Myocyte (in vitro differentiated cells): ENCODE measurements at regions not wholly inside any gene's neighbourhood (a gene's known extent, or its start where the extent isn't known, plus 50 kb on each side); places are given as distances from the start of the nearest gene placed in this dataset.
"Not testable (repeated sequence)": the region's sequence is repeated elsewhere in the genome, so short reads cannot be mapped to it uniquely, and the experiment has no call there.

Experiments
- DNase-seq: peaks from one replicate; pipeline ENCODE4 v3.0.0-alpha.2; 2012; ENCODE audit warnings: low read depth

DNA sequence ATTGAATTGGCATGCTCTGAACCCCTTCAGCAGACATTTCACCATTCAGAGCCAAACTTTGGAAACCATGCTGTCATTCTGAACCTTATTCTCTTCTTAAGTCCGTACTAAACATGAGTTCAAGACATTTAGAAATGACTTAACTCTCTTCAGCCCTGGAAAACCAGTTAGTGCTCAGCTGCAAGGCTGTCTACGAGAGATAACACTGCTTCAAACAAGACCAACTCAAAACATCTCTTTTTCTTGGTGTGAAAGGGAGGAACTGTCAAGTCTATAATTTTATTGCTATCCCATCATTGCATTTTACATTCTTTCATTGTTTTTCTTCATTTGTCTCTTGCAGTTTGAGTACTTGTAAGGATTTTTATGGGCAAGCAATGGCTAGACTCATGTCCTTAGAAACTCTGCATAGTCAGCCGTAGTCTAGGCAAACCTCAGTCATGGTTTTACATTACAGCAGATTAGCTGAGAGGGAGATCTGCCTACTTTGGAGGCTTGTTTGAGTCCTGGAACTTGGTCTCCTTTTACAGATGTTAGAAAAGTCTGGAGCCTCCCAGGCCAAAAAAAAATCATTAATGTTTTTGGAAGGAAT lies 120.6 kb upstream of the JADE1 start:
- DNase-seq, result no peak

GRCh38 chr4:128688033-128688721 lies 121.3 kb upstream of the JADE1 start:
- DNase-seq, result no peak

DNA sequence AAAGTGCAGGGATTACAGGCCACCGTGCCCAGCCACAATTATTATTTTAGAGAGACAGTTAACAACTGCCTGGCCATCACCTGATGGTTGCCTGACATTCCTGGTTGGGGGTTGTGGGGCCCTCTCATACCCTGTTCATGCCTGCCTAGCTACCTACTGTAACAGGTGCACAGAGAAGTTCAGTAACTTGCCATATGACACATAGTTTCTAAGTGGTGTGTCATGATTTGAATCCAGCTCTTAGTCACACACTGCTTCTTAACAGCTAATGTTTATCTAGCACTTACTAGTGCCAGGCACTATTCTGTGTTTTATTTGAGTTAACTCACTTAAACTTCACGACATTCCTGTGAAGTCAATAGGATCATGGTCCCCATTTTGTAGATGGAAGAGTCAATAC lies 122.7 kb upstream of the JADE1 start:
- DNase-seq, result no peak

DNA sequence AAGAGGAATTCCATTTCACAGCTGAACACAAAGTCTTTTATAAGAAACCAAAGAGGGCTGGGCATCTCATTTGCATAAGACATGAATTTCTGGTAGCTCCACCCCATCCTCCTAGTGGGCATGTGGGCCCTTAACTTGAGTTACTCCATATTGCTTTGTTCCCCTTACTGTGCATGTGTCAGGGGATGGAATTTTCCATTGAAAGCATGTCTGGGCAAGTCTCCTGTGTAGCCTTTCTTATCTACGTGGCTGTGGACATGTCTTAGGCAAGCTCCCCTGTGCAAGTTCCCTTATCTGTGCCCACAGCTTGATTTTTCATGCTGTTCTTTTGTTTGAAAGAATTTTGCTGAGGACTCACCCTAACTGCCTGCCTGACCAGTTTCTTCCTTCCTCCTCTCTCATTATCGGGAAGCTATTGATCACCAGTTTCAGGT lies 123.5 kb upstream of the JADE1 start:
- DNase-seq, result no peak

- DNase-seq, result no peak
Observed at GRCh38 chr4:128684016-128684415, 125.5 kb upstream of the JADE1 start.

- no peak for DNase-seq
Observed at GRCh38 chr4:128682942-128683666, 126.4 kb upstream of the JADE1 start.

- DNase-seq, result no peak
Observed at GRCh38 chr4:128676095-128676494, 133.4 kb upstream of the JADE1 start.

DNA sequence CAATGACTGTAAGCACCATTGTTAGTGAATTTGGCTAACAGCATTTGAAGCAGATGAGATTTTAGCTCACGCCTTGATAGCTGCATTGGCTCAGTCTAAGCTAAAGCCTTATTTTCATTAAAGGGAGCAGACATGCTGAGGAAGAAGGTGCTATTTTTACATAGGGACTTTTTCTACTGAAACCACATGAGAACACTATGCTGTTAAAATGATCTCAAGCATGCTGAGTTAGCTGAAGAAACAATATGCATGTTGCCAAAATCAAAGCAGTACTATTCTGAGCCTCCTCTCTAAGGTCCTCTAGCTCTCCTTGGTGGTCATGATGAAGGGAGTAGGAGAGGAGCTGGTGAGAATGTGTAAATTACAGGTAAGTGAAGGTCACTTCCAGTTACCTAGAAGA lies 134.4 kb upstream of the JADE1 start:
- DNase-seq, result peak; percentile 34

DNA sequence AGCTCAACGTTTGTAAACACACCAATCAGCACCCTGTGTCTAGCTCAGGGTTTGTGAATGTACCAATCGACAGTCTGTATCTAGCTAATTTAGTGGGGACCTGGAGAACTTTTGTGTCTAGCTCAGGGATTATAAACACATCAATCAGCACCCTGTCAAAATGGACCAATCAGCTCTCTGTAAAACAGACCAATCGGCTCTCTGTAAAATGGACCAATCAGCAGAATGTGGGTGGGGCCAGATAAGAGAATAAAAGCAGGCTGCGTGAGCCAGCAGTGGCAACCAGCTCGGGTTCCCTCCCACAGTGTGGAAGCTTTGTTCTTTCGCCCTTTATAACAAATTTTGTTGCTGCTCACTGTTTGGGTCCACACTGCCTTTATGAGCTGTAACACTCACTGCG lies 136.3 kb upstream of the JADE1 start:
- not testable (repeated sequence) for DNase-seq

- DNase-seq, result not testable (repeated sequence)
Observed at GRCh38 chr4:128672596-128672995, 136.9 kb upstream of the JADE1 start.

GRCh38 chr4:128670513-128670912 lies 139.0 kb upstream of the JADE1 start:
- DNase-seq, result no peak

GRCh38 chr4:128668566-128668965 lies 140.9 kb upstream of the JADE1 start:
- DNase-seq, result no peak

GRCh38 chr4:128665514-128665913 lies 144.0 kb upstream of the JADE1 start:
- DNase-seq, result no peak

- no peak for DNase-seq
Observed at GRCh38 chr4:128663325-128663724, 146.2 kb upstream of the JADE1 start.

DNA sequence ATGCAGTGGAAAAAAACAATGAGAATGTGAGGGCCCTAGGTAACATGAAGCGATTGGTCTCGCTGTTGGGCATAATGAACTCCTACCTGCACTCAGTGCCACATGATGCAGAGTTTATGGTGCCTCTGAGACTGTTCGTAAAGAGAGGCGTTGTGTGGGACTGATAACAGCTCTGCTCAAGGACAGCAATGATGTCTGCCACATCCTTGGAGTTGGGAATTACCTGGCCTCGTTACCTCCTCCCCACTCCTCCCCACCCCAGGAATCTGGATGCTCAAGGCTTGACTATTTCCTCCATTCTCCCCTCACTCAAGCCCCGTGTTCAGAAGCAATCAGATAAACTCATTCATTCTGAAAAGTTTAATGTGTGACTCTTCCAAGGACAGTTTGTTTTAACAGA lies 148.0 kb upstream of the JADE1 start:
- no peak for DNase-seq

GRCh38 chr4:128660361-128661215 lies 148.9 kb upstream of the JADE1 start:
- peak; percentile 16 for DNase-seq

GRCh38 chr4:128658214-128658631 lies 151.3 kb upstream of the JADE1 start:
- no peak for DNase-seq

- DNase-seq, result no peak
Observed at GRCh38 chr4:128657638-128658037, 151.9 kb upstream of the JADE1 start.

DNA sequence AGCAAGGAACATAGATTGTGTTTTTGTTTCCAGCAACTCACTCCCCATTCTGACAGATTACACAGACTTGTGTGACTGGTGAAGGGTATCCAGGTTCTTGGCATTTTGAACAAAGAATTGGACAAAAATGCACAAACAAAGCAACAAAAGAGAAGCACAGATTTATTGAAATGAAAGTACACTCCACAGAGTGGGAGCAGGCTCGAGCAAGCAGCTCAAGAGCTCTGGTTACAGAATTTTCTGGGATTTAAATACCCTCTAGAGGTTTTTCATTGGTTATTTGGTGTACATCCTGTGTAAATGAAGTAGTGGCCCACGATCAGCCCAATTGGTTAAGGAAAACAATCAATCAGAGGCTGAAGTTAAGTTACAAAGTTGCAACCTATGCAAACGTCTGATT lies 155.0 kb upstream of the JADE1 start:
- no peak for DNase-seq

DNA sequence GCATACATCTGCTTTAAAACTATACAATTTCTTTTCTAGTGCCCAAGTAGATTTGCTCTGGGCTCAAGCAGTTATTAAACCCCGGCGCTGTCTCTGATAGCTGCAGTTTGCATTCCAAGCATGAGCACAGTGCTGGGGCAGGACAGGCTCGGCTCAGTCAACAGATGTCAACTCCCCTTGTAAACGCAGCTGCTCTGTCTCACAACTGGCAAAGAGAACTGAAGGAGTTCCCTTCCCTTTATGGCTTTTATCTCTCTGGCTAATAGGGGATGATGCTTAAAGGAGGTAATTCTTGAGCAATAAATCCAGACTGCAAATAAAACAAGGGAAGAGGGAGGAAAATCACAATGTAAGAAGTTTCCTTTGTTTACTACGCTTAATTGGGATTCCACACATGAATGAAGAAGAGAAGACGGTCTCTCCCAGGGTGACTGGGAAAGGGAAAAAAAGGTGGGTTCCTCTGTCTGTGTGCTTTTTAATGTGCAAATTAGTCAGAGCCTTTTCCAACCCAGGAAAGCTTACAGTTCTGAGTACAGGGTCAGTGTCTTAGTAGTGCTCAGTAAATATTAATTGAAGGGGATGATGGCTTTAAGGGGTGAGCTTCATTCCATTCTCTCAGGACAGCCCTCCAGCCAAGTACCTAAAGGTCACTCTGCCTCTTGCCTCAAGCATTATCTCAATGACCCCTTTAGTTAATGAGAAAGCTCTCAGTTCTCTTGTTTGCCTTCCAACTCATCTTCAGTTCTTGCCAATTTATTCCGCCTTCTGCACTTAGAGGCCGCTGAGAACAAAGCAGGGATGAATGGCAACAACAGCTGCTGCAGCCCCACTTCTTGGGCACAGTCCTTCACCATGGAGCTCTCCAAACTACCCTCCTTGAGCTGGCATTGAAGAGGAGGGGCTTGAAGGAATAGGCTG lies 155.7 kb upstream of the JADE1 start:
- peak; percentile 80 for DNase-seq
